ENCODE measurements at regions not wholly inside any gene's neighbourhood (a gene's known extent, or its start where the extent isn't known, plus 50 kb on each side); places are given as distances from the start of the nearest gene placed in this dataset.

DNA sequence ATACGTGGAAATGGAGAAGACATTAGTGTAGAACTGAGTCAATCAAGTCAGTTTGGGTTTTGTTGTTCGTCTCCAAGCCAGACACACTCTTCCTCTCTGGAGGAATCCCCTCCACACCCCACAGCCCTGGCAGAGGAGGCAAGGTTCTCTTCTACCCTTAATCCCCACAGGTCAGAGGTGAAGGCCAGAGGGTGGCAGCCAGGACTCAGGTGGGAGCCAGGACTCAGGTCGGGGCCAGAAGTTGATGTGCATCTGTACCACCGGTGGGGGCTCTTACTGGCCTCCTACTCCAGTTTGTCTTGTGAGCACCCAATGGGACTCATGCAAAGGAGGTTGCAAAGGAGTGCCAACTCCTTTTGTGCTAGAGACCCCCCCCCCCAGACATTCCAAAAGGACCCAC is 126.4 kb downstream of the TBXT start:
- TF ChIP-seq, protein P1, sequence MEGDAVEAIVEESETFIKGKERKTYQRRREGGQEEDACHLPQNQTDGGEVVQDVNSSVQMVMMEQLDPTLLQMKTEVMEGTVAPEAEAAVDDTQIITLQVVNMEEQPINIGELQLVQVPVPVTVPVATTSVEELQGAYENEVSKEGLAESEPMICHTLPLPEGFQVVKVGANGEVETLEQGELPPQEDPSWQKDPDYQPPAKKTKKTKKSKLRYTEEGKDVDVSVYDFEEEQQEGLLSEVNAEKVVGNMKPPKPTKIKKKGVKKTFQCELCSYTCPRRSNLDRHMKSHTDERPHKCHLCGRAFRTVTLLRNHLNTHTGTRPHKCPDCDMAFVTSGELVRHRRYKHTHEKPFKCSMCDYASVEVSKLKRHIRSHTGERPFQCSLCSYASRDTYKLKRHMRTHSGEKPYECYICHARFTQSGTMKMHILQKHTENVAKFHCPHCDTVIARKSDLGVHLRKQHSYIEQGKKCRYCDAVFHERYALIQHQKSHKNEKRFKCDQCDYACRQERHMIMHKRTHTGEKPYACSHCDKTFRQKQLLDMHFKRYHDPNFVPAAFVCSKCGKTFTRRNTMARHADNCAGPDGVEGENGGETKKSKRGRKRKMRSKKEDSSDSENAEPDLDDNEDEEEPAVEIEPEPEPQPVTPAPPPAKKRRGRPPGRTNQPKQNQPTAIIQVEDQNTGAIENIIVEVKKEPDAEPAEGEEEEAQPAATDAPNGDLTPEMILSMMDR (IDR thresholded peaks at IDR 0.05; ENCODE audit: control insufficient read depth, insufficient read depth, low read depth, low read length, missing control alignments), result no peak

DNA sequence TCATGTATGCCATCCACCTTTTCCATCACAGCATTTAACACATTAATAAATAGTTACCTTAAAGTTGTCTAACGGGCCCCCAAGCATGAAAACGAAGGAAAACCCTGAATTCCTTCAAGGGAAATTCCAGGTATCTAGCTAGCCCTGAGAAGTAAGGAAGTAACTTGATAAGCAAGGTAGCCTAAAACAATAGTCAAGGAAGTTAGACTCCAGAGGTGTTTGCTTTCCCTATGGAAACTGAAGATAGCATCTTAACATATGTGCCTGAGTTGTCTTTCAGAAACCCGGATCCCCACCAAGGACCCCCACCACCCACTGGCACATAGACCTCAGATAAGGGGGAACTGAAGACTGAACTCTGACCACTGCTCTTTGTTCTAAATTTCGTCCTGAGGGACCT is 127.4 kb downstream of the TBXT start:
- TF ChIP-seq, protein P1 (IDR thresholded peaks at IDR 0.05; ENCODE audit: control insufficient read depth, insufficient read depth, low read depth, low read length, missing control alignments), result no peak
- H3K4me3 ChIP-seq (ENCODE audit: control insufficient read depth, low read depth, low read length), result no peak overlapping the region
- DNase-seq (ENCODE audit: low read depth), result no peak

More for the DNA sequence above, 126.4 kb downstream of the TBXT start:
- no peak overlapping the region for H3K4me3 ChIP-seq (ENCODE audit: control insufficient read depth, low read depth, low read length)
- DNase-seq (ENCODE audit: low read depth), result no peak

DNA sequence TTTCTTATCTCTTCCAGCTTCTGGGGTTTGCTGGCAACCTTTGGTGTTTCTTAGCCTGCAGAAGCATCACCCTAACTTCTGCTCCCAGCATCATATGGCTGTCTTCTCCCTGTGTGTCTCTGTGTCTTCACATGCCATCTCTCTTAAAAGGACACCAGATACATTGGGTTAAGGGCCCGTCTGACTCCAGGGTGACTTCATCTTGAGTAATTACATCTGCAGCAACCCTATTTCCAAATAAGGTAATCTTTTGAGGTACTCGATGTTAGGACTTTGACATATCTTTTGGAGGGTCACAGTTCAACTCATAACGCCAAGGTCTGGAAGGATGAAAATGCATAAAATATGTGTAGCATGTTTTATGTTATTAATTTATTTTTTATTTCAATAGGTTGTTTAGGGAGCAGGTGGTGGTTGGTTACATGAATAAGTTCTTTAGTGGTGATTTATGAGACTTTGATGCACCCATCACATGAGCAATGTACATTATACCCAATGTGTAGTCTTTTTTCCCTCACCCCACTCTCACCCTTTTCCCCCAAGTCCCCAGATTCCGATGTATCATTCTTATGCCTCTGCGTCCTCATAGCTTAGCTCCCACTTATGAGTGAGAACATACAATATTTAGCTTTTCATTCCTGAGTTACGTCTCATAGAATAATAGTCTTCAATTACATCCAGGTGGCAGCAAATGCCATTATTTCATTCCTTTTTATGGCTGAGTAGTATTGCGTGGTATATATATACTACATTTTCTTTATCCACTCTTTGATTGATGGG is 131.1 kb downstream of the TBXT start:
- TF ChIP-seq, protein P1 (IDR thresholded peaks at IDR 0.05; ENCODE audit: control insufficient read depth, insufficient read depth, low read depth, low read length, missing control alignments), result no peak
- DNase-seq (ENCODE audit: low read depth), result no peak
- H3K4me3 ChIP-seq (ENCODE audit: control insufficient read depth, low read depth, low read length), result no peak overlapping the region

DNA sequence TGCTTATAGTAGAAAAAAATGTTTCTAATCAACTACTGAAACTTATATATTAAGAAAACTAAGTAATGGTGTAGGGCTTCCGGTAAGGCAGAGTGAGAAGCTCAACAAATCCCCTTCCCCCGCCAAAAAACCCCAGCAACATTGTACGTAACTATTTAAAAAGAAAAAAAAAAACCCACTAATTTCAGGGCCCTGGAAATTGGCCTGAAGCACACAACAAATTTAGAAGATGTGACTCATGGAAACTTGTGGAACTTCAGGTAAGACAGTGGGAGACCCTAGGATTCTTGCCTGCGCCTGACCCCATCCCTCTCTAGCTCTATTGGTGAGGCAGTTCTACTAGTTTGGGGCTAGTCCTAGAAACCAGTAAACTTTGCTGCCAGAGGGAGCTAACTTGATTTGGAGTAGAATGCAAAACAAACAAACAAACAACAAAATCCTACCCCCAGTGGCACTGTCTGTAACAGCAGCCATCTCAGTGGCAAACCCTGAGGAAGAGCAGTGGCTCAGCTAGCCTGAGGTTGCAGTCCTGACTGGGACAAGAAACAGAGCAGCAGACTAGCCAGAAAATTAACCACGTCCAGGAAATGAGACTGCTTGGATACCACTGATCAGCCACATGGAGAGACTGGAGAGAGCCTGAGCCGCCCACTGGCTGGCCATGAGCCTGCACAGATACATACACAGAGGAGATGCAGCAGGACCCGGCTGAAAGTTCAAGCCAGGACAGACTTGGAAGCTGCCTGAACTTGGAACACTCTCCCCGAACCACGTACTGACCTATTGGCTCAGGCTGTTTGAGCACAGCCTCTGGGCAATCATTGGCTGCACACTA is 135.1 kb downstream of the TBXT start:
- TF ChIP-seq, protein P1 (IDR thresholded peaks at IDR 0.05; ENCODE audit: control insufficient read depth, insufficient read depth, low read depth, low read length, missing control alignments), result no peak
- DNase-seq (ENCODE audit: low read depth), result peak; percentile 14
- H3K4me3 ChIP-seq (ENCODE audit: control insufficient read depth, low read depth, low read length), result no peak overlapping the region

DNA sequence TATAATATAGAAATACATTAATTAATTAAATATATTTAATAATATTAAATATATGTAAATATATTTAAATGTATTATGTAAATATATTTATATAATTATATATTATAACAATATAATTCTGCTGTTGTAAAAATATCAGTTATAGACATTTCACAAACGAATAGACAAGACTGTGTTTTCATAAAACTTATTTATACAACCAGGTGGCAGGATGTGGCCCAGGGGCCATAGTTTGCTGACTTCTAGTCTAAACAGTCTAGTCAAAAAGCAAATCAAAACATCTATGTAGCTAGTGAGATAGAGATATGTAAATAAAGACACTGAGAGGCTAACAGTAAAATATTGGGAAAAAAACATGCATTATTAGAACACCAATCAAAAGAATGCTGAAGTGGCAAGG is 136.4 kb downstream of the TBXT start:
- DNase-seq (ENCODE audit: low read depth), result no peak
- TF ChIP-seq, protein P1 (IDR thresholded peaks at IDR 0.05; ENCODE audit: control insufficient read depth, insufficient read depth, low read depth, low read length, missing control alignments), result no peak
- H3K4me3 ChIP-seq (ENCODE audit: control insufficient read depth, low read depth, low read length), result no peak overlapping the region

DNA sequence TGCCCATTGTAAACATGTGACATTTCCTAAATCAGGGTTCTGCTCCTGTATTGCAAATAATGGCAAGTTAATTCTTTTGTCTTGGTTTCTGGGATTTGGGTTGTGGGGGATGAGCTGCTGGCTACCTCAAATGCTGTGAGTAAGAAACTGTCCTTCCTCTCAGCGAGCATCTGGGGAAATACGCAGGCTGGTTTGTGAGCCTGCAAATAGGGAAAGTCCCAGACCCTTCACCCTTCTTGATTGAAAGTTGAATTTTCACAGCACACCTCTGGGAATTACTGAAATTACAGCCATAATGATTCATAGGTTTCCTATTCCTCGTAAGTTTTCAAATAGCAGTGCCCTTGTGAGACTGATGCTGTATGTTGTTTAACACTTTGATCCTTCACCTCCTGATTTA is 138.1 kb downstream of the TBXT start:
- TF ChIP-seq, protein P1 (IDR thresholded peaks at IDR 0.05; ENCODE audit: control insufficient read depth, insufficient read depth, low read depth, low read length, missing control alignments), result no peak
- H3K4me3 ChIP-seq (ENCODE audit: control insufficient read depth, low read depth, low read length), result no peak overlapping the region
- DNase-seq (ENCODE audit: low read depth), result no peak

Data from AG09309 (cell line).